PC-3 (cell line): ENCODE measurements at regions not wholly inside any gene's neighbourhood (a gene's known extent, or its start where the extent isn't known, plus 50 kb on each side); places are given as distances from the start of the nearest gene placed in this dataset.
"Not testable (repeated sequence)": the region's sequence is repeated elsewhere in the genome, so short reads cannot be mapped to it uniquely, and the experiment has no call there.

Source experiments
- EZH2 ChIP-seq: fragments of 300-600 bp; sonication (generic); IDR thresholded peaks from one replicate; pipeline ENCODE4 v1.6.1; 2017; ENCODE audit warnings: antibody characterized with exemption, mild to moderate bottlenecking, low read length; ENCODE audit not compliant: unreplicated experiment
- EZH2phosphoT487 ChIP-seq: fragments of 300-600 bp; sonication (generic); IDR thresholded peaks from 2 replicates; pipeline ENCODE4 v1.6.1; 2018; ENCODE audit warnings: mild to moderate bottlenecking, antibody characterized with exemption, low read length, borderline replicate concordance
- TF ChIP-seq, protein P1 (sequence below): fragments of 300-600 bp; sonication (generic); conservative IDR thresholded peaks from 2 replicates; pipeline ENCODE4 v1.5.1; 2017; ENCODE audit warnings: antibody characterized with exemption, low read depth, mild to moderate bottlenecking, low read length

DNA sequence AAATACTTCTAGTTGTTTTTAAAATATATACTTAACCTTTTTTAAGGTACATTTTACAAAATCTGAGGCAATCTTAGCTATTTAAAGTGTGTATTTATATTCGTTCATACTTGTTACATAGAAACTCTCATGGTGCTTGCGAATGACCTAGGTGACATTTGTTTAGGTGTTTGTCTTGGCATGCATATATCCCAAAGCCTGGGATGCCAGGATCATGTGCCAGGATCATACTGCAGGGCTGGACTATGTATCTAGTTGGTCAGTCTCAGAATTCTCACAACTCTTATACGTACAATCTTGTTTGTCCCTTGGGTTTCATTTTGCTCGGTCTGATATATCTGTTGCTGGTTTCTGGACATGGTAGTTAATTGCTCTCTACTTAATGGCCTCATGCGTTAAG is 109.9 kb upstream of the WIPF3 start:
- TF ChIP-seq, protein P1, sequence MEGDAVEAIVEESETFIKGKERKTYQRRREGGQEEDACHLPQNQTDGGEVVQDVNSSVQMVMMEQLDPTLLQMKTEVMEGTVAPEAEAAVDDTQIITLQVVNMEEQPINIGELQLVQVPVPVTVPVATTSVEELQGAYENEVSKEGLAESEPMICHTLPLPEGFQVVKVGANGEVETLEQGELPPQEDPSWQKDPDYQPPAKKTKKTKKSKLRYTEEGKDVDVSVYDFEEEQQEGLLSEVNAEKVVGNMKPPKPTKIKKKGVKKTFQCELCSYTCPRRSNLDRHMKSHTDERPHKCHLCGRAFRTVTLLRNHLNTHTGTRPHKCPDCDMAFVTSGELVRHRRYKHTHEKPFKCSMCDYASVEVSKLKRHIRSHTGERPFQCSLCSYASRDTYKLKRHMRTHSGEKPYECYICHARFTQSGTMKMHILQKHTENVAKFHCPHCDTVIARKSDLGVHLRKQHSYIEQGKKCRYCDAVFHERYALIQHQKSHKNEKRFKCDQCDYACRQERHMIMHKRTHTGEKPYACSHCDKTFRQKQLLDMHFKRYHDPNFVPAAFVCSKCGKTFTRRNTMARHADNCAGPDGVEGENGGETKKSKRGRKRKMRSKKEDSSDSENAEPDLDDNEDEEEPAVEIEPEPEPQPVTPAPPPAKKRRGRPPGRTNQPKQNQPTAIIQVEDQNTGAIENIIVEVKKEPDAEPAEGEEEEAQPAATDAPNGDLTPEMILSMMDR: not testable (repeated sequence)
- not testable (repeated sequence) for TF ChIP-seq EZH2, EZH2phosphoT487
